WTC11 (cell line): ENCODE measurements at regions not wholly inside any gene's neighbourhood (a gene's known extent, or its start where the extent isn't known, plus 50 kb on each side); places are given as distances from the start of the nearest gene placed in this dataset.

ENCODE experiments used
- ATAC-seq: fragments of 200-7000 bp; cut with Tn5 transposase; 2 replicates; pipeline ENCODE4 v1.10.0; 2021; ENCODE audit warnings: mild to moderate bottlenecking, moderate library complexity
- CTCF ChIA-PET: fragments of 300-600 bp; sonication (Branson Sonifier 250); formaldehyde crosslinking; loops from one replicate; lab custom pipeline; 2021; ENCODE audit warnings: antibody characterized with exemption; lab: Charles Lee
- POLR2A ChIA-PET: fragments of 350-600 bp; sonication (Branson Sonifier 250); formaldehyde crosslinking; loops from one replicate; lab custom pipeline; 2021; ENCODE audit warnings: antibody characterized with exemption; lab: Charles Lee
- DNase-seq: peaks from one replicate; pipeline ENCODE4 v3.0.0; 2021; ENCODE audit warnings: low spot score
- H3K27ac Mint-ChIP-seq: 2 replicates; pipeline ENCODE4 v1.8.0; 2021; ENCODE audit warnings: mixed read lengths
- H3K27me3 Mint-ChIP-seq: 2 replicates; pipeline ENCODE4 v1.8.0; 2021; ENCODE audit warnings: low read depth, mild to moderate bottlenecking, moderate library complexity, mixed read lengths
- H3K36me3 Mint-ChIP-seq: 2 replicates; pipeline ENCODE4 v1.8.0; 2021; ENCODE audit warnings: mixed read lengths
- H3K4me1 Mint-ChIP-seq: 2 replicates; pipeline ENCODE4 v1.8.0; 2022; ENCODE audit warnings: mixed read lengths
- H3K4me3 Mint-ChIP-seq: 2 replicates; pipeline ENCODE4 v1.8.0; 2021; ENCODE audit warnings: mild to moderate bottlenecking, moderate library complexity, mixed read lengths
- H3K9me3 Mint-ChIP-seq: 2 replicates; pipeline ENCODE4 v1.8.0; 2021; ENCODE audit warnings: mixed read lengths
- AR ChIP-seq: fragments of 250-450 bp; sonication (Bioruptor Pico); IDR thresholded peaks from 2 replicates; pipeline ENCODE4 v1.9.0; 2021; ENCODE audit warnings: mild to moderate bottlenecking
- ATF1 ChIP-seq: sonication (generic); formaldehyde crosslinking; IDR thresholded peaks from 2 replicates; pipeline ENCODE4 v1.8.1; 2023; ENCODE audit warnings: mild to moderate bottlenecking, moderate library complexity, missing genetic modification reagents
- E2F4 ChIP-seq: sonication (generic); formaldehyde crosslinking; IDR thresholded peaks from 2 replicates; pipeline ENCODE4 v1.8.1; 2022; ENCODE audit warnings: low read depth, mild to moderate bottlenecking, moderate library complexity, missing genetic modification reagents, borderline replicate concordance
- ELF4 ChIP-seq: sonication (generic); formaldehyde crosslinking; IDR thresholded peaks from 2 replicates; pipeline ENCODE4 v1.8.1; 2022; ENCODE audit warnings: low read depth, mild to moderate bottlenecking, moderate library complexity, missing genetic modification reagents
- ERG ChIP-seq: fragments of 250-450 bp; sonication (Bioruptor Pico); IDR thresholded peaks from 2 replicates; pipeline ENCODE4 v1.8.0; 2021; ENCODE audit warnings: mild to moderate bottlenecking
- ESRRA ChIP-seq: sonication (generic); formaldehyde crosslinking; IDR thresholded peaks from 2 replicates; pipeline ENCODE4 v1.8.1; 2022; ENCODE audit warnings: mild to moderate bottlenecking, missing genetic modification reagents, borderline replicate concordance
- IRF2 ChIP-seq: sonication (generic); formaldehyde crosslinking; IDR thresholded peaks from 2 replicates; pipeline ENCODE4 v1.8.0; 2022; ENCODE audit warnings: low read depth, missing genetic modification reagents, borderline replicate concordance
- JUN ChIP-seq: sonication (generic); formaldehyde crosslinking; IDR thresholded peaks from 2 replicates; pipeline ENCODE4 v1.8.0; 2023; ENCODE audit warnings: mild to moderate bottlenecking, missing genetic modification reagents
- NFYB ChIP-seq: sonication (generic); formaldehyde crosslinking; conservative IDR thresholded peaks from 2 replicates; pipeline ENCODE4 v1.8.0; 2022; ENCODE audit warnings: low read depth, missing genetic modification reagents
- NR1H2 ChIP-seq: sonication (generic); formaldehyde crosslinking; IDR thresholded peaks from 2 replicates; pipeline ENCODE4 v1.9.0; 2021; ENCODE audit warnings: mild to moderate bottlenecking, moderate library complexity, missing genetic modification reagents
- OVOL2 ChIP-seq: fragments of 250-450 bp; sonication (Bioruptor Pico); IDR thresholded peaks from 2 replicates; pipeline ENCODE4 v1.9.0; 2021; ENCODE audit warnings: mild to moderate bottlenecking, borderline replicate concordance
- SOX15 ChIP-seq: fragments of 250-450 bp; sonication (Bioruptor Pico); IDR thresholded peaks from 2 replicates; pipeline ENCODE4 v1.9.0; 2021; ENCODE audit warnings: mild to moderate bottlenecking
- TEAD1 ChIP-seq: sonication (generic); formaldehyde crosslinking; IDR thresholded peaks from 2 replicates; pipeline ENCODE4 v1.8.0; 2022; ENCODE audit warnings: mild to moderate bottlenecking, missing genetic modification reagents
- ZNF138 ChIP-seq: sonication (generic); formaldehyde crosslinking; conservative IDR thresholded peaks from 2 replicates; pipeline ENCODE4 v1.8.1; 2022; ENCODE audit warnings: mild to moderate bottlenecking, moderate library complexity, missing genetic modification reagents
- ZNF263 ChIP-seq: sonication (generic); formaldehyde crosslinking; IDR thresholded peaks from 2 replicates; pipeline ENCODE4 v1.8.1; 2022; ENCODE audit warnings: low read depth, mild to moderate bottlenecking, moderate library complexity, missing genetic modification reagents
- ZNF671 ChIP-seq: fragments of 250-450 bp; sonication (Bioruptor Pico); IDR thresholded peaks from 2 replicates; pipeline ENCODE4 v1.8.0; 2021; ENCODE audit warnings: mild to moderate bottlenecking
- TF ChIP-seq, protein P1 (sequence below): sonication (generic); formaldehyde crosslinking; IDR thresholded peaks from 2 replicates; pipeline ENCODE4 v1.8.1; 2023; ENCODE audit warnings: mild to moderate bottlenecking, missing genetic modification reagents, borderline replicate concordance
- TF ChIP-seq, protein P2 (sequence below): sonication (generic); formaldehyde crosslinking; conservative IDR thresholded peaks from 2 replicates; pipeline ENCODE4 v1.8.1; 2023; ENCODE audit warnings: mild to moderate bottlenecking, low read depth, missing genetic modification reagents, moderate library complexity
- TF ChIP-seq, protein P3 (sequence below): sonication (generic); formaldehyde crosslinking; IDR thresholded peaks from 2 replicates; pipeline ENCODE4 v1.8.0; 2022; ENCODE audit warnings: mild to moderate bottlenecking, missing genetic modification reagents
- TF ChIP-seq, protein P4 (sequence below): sonication (generic); formaldehyde crosslinking; IDR thresholded peaks from 2 replicates; pipeline ENCODE4 v1.8.0; 2022; ENCODE audit warnings: mild to moderate bottlenecking, missing genetic modification reagents

- no peak for TF ChIP-seq NFYB (CRISPR knock-in tag)
- TF ChIP-seq, protein P1, sequence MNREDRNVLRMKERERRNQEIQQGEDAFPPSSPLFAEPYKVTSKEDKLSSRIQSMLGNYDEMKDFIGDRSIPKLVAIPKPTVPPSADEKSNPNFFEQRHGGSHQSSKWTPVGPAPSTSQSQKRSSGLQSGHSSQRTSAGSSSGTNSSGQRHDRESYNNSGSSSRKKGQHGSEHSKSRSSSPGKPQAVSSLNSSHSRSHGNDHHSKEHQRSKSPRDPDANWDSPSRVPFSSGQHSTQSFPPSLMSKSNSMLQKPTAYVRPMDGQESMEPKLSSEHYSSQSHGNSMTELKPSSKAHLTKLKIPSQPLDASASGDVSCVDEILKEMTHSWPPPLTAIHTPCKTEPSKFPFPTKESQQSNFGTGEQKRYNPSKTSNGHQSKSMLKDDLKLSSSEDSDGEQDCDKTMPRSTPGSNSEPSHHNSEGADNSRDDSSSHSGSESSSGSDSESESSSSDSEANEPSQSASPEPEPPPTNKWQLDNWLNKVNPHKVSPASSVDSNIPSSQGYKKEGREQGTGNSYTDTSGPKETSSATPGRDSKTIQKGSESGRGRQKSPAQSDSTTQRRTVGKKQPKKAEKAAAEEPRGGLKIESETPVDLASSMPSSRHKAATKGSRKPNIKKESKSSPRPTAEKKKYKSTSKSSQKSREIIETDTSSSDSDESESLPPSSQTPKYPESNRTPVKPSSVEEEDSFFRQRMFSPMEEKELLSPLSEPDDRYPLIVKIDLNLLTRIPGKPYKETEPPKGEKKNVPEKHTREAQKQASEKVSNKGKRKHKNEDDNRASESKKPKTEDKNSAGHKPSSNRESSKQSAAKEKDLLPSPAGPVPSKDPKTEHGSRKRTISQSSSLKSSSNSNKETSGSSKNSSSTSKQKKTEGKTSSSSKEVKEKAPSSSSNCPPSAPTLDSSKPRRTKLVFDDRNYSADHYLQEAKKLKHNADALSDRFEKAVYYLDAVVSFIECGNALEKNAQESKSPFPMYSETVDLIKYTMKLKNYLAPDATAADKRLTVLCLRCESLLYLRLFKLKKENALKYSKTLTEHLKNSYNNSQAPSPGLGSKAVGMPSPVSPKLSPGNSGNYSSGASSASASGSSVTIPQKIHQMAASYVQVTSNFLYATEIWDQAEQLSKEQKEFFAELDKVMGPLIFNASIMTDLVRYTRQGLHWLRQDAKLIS (CRISPR knock-in tag): no peak
- no peak for TF ChIP-seq OVOL2 (CRISPR knock-in tag)
- TF ChIP-seq, protein P2, sequence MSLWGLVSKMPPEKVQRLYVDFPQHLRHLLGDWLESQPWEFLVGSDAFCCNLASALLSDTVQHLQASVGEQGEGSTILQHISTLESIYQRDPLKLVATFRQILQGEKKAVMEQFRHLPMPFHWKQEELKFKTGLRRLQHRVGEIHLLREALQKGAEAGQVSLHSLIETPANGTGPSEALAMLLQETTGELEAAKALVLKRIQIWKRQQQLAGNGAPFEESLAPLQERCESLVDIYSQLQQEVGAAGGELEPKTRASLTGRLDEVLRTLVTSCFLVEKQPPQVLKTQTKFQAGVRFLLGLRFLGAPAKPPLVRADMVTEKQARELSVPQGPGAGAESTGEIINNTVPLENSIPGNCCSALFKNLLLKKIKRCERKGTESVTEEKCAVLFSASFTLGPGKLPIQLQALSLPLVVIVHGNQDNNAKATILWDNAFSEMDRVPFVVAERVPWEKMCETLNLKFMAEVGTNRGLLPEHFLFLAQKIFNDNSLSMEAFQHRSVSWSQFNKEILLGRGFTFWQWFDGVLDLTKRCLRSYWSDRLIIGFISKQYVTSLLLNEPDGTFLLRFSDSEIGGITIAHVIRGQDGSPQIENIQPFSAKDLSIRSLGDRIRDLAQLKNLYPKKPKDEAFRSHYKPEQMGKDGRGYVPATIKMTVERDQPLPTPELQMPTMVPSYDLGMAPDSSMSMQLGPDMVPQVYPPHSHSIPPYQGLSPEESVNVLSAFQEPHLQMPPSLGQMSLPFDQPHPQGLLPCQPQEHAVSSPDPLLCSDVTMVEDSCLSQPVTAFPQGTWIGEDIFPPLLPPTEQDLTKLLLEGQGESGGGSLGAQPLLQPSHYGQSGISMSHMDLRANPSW (CRISPR knock-in tag): no peak
- TF ChIP-seq E2F4 (CRISPR knock-in tag): no peak
- no peak for TF ChIP-seq AR (CRISPR knock-in tag)
- no peak for TF ChIP-seq ATF1 (CRISPR knock-in tag)
- TF ChIP-seq SOX15: no peak
- no peak for TF ChIP-seq ZNF138 (CRISPR knock-in tag)
- TF ChIP-seq ELF4 (CRISPR knock-in tag): no peak
- no peak for TF ChIP-seq ERG (CRISPR knock-in tag)
- TF ChIP-seq TEAD1 (CRISPR knock-in tag): no peak
- no peak for TF ChIP-seq JUN
- TF ChIP-seq, protein P3, sequence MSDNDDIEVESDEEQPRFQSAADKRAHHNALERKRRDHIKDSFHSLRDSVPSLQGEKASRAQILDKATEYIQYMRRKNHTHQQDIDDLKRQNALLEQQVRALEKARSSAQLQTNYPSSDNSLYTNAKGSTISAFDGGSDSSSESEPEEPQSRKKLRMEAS (CRISPR knock-in tag): no peak
- no peak for TF ChIP-seq ZNF671 (CRISPR knock-in tag)
Observed at GRCh38 chr2:145751629-145752028, 1231.7 kb upstream of the ZEB2 start (continued).

- H3K9me3 Mint-ChIP-seq: no peaks in the 10 kb centered on the region
- no peaks in the 10 kb centered on the region for H3K36me3 Mint-ChIP-seq
- ATAC-seq (no peak), DNase-seq (no peak)
- H3K4me3 Mint-ChIP-seq: no peak overlapping the region
- H3K27me3 Mint-ChIP-seq: no peaks in the 10 kb centered on the region
- POLR2A ChIA-PET: no interaction called here
- H3K27ac Mint-ChIP-seq: no peak overlapping the region
- H3K4me1 Mint-ChIP-seq: peaks cover 35% of the 10 kb centered on the region
- CTCF ChIA-PET: interaction anchor here (1.0 kb wide), 1 partner anchor 1302 kb away, joined by 3 read pairs; no protein-coding TSS in a partner anchor
- no peak for TF ChIP-seq ZNF263 (CRISPR knock-in tag)
- TF ChIP-seq ESRRA (CRISPR knock-in tag): no peak
- TF ChIP-seq, protein P4, sequence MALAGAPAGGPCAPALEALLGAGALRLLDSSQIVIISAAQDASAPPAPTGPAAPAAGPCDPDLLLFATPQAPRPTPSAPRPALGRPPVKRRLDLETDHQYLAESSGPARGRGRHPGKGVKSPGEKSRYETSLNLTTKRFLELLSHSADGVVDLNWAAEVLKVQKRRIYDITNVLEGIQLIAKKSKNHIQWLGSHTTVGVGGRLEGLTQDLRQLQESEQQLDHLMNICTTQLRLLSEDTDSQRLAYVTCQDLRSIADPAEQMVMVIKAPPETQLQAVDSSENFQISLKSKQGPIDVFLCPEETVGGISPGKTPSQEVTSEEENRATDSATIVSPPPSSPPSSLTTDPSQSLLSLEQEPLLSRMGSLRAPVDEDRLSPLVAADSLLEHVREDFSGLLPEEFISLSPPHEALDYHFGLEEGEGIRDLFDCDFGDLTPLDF (CRISPR knock-in tag): no peak
- no peak for TF ChIP-seq IRF2 (CRISPR knock-in tag)
- no peak for TF ChIP-seq NR1H2 (CRISPR knock-in tag)
Observed at GRCh38 chr2:145751155-145751554, 1231.2 kb upstream of the ZEB2 start.
